Renal pelvis (tissue), 1 donor: ENCODE measurements at regions not wholly inside any gene's neighbourhood (a gene's known extent, or its start where the extent isn't known, plus 50 kb on each side); places are given as distances from the start of the nearest gene placed in this dataset.
"Not testable (repeated sequence)": the region's sequence is repeated elsewhere in the genome, so short reads cannot be mapped to it uniquely, and the experiment has no call there.

Source experiments
- DNase-seq: peaks from one replicate; pipeline ENCODE4 v3.0.0-alpha.2; 2013

DNA sequence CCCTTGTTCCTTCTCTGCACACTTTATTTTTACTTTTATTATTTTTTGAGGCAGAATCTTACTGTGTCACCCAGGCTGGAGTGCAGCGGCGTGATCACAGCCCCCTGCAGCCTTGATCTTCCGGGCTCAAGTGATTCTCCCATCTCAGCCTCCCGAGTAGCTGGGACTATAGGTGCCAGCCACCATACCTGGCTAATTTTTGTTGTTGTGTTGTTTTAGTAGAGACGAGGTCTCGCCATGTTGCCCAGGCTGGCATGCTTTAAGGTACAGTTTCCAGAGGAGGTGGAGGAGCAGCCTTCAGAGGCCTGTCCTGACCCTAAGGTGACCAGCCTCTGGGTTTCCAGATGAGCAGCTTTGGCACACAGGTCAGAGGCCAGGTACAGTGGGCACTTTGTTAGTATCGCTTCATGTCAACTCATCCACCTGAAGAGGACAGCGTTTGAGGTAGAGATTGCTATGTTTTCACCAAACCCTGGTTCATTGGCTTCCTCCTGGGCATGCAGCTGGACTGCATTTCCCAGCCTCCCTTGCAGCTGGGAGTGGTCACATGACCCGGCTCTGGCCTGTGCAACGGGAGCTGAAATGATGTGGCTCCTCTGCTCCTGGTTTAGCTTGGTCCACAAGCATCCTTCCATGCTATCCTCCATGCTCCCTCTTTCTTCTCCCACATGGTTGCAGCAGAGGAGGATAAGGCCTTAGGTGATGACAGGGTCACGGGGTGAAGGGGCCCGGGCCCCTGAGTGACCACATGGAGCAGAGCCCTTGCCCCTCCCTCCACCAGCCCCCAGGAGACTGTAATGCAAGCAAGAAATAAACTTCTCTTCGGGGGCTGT is 139.3 kb upstream of the IER5L start:
- DNase-seq: no peak

DNA sequence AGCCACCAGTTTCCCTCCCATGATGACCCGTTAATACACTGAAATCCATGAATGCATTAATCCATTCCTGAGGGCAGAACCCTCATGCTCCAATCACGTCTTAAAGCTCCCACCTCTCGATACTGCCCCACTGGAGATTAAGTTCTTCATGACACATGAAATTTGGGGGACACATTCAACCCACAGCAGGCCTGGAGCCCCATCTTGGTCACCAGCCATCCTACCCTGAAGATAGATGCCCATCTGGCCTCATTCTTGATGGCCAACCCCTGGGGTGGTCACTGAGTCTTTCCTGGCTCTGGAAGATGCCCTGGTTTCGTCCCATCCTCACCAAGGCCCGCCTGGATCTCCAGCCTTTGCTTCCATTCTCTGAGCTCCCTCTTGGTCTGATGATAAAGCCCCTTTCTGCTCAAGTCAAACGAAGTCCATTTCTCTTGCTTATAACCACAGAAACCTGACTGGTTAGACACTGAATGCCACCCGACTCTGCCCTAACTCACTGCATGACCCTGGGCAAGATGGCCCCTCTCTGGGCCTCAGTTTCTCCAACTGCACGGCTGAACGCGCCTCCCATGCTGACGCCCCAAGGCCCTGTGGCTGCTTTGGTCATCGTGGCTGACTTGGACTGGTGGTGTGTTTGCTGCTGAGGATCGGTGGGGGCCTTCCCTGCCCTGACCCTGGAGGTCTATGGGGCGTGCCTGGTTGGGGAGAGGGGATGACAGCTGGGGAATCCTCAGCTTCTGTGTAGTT is 138.4 kb upstream of the IER5L start:
- no peak for DNase-seq

DNA sequence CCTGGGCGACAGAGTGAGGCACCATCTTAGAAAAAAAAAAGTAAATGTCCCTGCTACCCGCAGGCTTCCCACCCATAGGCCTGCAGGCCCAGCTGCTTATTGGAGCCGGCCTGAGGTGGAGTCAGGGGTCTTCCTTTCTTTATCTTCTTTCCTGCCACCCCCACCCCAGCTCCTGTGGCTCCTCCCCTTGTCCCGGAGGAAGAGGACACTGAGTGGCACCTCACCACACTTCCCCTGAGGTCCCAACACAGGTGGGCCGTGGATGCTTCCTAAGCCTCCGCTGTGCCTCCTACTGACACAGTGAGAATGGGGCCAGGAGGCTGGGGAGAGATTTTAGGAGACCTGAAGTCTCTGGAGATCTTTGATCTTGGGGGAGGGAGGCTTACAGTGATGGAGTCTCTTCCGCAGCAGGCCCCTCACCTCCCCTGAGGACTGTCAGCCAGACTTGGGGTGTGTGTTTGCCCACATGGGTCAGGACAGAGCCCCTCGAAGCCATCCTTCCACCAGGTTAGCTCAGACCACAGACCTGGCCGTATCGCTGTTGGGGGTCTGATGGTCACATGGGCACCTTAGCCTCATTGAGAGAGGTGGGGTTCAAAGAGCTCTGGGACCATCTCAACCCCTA is 135.4 kb upstream of the IER5L start:
- DNase-seq: no peak

DNA sequence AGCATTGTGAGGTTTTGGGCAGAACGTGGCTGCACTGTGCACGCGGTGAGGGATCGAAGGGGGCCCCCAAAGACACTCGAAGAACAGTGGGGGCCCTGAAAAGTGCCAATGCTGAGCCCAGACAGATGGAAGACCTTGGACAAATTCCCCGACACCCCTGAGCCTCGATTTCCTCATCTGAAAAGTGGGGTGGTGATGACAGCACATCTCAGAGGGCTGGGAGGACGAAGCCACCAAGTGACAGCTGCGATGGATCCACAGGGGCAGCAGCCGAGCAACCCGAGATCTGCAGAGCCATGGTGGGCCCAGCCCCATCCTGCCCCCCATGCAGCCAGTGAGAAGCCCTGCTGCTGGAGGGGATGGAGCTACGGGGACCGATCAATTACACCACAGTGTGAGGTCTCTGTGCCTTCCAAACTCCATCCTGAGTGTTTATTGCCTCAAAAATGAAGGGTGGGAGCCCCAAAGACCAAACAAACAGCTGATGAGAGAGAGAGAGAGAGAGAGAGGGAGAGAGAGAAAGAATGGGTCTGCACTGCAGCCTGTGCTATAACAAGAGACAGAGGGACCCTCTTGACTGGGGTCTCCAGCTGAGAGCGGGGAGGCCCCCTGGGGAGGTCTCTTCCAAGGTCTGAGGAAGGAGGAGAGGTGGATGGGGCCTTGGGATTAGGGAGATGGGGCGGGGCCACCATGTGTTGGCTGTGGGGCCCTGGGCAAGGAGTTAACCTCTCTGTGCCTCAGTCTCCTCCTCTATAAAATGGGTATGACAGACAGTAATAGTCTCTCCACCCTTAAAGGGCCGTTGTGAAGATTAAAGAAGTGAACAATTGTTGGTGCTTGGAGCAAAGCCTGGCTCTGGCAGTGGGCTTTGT is 134.4 kb upstream of the IER5L start:
- no peak for DNase-seq

DNA sequence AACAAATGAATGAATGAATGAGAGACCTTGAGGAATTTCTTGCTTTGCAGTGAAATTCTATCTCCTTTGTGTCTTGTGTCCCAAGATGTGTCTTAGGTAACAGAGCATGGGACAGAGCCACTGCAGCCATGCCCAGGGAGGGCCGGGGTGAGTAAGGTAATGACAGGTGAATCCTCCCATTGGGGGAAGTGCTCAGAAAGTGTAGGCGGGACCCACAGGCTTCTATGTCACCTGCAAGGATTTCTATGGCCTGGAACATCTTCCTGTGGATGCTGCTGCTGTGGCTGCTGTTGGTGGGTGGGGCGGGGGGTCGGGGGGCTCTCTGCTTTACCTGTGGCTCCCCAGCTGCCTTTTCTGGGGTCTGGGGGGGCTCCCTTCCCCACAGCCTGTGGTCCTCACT is 133.6 kb upstream of the IER5L start:
- DNase-seq: no peak

DNA sequence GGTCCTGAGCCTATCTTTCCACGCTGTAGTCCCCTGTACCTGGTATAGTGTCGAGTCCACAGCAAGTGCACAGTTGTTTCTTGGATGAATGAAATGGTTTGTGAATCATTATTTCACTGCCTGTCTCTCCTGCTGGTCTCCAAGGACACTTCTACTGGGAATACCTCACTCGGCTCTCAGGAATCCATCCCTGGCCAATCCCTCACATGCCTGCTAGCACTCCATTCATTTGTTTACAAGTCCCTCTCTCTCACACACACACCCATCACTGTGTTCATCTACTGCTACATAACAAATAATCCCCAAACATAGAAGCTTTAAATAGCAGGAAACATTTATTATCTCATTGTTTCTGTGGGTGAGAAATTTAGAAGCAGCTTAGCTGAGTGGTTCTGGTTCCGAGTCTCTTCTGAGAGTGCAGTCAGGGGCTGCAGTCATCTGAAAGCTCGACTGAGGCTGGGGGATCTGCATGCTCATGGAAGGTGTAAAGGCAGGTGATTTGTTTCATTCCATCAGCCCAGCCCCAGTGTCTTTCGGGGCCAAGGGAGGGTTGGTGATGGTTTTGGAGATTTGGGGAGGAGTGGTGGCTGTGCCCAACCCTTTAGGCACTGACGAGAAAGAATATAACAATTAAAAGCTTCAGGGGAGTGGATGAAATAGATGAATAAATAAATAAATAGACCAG is 132.7 kb upstream of the IER5L start:
- DNase-seq: no peak

DNA sequence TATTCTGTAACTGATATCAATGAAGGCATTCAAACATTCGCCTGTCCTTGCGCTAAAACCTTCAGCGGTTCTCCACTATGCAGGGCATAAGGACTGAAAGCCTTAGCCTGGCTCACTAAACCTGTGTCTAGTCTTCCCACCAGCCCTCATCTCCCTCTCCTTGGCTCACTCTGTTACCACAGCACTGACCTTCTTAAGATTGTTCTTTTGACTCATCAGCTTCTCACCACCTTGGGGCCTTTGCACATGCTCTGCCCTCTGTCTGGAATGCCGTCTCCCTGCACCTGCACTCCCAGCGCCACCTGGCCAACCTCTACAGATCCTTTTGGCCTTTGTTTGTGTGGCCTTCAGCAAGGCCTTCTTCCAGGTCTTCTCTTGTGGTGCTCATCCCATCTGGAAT is 131.8 kb upstream of the IER5L start:
- no peak for DNase-seq

DNA sequence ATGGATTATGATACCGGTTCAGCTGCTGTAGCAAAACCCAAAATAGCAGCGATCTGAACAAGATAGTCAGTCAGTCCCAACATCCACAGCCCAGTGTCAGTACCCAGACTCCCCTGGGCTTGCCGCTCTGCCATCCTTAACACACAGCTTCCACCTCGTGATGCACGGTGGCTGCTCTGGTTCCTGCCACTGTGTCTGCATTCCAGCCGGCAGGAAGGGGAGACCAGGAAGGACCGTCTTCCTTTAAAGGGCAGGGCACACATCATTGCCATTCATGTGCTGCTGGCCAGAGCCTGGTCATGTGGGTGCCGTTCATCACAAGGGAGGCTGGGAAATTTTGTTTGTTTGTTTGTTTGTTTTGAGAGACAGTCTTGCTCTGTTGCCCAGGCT is 131.0 kb upstream of the IER5L start:
- DNase-seq: no peak

DNA sequence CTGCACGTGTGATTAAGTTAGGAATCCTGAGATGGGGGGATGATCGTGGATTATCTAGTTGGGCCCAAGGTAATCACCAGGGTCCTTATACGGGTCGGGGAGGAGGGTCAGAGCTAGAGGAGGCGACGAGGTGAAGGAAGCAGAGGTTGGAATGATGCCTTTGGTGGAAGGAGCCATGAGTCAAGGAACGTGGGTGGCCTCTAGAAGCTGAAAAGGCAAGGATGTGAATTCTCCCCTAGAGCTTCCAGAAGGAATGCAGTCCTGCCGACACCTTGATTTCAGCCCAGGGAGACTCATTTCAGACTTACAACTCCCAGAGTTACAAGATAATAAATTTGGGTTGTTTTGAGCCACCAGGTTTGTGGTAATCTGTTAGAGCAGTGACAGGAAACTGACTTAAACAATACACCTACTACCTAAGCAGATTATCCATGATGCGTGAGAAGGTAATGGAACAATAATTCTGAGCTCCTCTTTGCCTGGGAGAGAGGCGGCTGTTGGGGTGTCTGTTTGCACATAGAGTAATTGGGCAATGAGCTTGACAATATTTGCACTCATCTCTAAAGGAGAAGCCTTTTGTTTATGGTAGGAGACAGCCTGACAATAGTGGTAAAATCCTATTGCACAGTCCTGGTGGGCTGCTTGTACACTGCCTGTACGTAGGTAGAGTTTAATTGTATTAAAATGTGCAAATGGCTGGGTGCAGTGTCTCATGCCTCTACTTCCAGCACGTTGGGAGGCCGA is 129.3 kb upstream of the IER5L start:
- DNase-seq: no peak

DNA sequence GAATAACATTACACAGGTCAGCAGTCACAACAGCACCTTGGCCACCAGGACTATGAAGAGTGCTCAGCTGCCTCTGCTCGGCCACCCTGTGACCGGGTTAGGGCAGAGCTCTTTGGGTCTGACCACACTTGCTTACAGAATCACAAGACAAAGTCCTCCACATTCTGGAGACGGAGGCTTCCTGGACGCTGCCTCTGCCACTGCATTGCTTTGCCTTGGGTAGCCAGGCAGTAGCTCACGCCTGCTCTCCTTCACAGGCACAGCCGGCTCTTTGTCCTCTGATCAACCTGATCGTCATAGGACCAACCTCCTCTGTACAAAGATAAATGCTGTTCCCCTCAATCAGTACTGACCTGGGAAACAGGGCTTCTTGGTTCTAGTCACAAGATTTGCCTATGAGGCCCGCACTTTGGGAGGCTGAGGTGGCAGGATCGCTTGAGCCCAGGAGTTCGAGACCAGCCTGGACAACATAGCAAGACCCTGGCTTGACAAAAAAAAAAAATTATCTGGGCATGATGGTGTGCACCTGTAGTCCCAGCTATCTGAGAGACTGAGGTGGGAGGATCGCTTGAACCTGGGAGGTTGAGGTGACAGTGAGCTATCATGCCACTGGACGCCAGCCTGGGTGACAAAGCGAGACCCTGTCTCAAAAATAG is 128.4 kb upstream of the IER5L start:
- no peak for DNase-seq

DNA sequence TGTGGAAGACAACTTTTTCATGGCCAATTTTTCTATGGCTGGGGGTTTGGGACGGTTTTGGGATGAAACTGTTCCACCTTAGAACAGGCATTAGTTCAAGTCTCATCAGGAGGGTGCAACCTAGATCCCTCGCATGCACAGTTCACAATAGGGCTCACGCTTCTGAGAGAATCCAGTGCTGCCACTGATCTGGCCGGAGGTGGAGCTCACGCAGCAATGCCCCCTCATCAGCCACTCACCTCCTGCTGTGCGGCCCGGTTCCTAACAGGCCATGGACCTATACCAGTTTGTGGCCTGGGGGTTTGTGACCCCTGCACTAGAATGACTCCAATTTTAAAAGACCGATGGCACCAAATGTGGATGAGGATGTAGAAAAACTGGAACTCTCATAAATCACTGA is 127.2 kb upstream of the IER5L start:
- DNase-seq: no peak

DNA sequence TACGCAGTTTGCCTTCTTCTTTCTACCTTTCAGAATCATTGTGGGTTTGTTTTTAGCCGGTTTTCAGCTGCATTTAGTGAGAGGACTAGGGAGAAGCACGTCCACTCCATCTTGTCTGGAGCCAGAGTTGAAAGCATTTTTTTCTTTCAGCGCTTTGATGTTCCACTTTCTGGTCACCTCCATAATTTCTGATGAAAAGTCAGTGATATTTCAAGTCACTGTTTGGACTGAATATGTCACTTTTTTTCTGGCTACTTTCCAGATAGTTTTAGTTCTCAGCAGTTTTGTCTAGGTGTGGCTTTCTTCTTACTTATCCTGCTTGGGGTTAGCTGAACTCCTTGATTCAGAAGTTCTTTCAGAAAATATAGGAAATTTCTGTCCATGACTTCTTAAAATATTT is 123.9 kb upstream of the IER5L start:
- DNase-seq: no peak

DNA sequence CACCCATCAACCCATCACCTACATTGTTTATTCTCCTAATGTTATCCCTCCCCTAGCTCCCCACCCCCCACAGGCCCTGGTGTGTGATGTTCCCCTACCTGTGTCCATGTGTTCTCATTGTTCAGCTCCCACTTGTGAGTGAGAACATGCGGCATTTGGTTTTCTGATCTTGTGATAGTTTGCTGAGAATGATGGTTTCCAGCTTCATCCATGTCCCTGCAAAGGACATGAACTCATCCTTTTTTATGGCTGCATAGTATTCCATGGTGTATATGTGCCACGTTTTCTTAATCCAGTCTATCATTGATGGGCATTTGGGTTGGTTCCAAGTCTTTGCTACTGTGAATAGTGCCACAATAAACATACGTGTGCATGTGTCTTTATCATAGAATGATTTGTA is 118.1 kb upstream of the IER5L start:
- not testable (repeated sequence) for DNase-seq

DNA sequence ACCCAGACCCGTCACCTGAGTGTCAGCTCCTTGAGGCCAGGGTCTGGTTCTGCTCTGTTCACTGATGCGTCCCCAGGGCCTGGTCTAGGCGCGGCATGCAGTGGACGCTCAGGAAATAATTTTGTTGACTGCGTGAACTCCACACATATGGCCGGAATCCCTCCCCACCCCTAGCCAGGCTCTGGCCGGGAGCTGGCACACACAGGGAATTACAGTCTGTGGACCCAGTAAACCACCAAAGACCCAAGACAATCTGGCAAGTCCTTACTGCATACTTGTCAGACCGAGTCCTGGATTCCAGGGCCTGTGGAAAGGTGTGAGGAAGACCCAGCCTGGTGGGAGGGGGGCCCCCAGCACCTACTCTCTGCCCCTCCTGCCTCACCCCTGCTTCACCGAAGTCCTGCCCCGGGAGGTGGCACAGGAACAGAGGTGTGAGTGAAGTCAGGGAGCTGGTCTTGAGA is 113.0 kb upstream of the IER5L start:
- DNase-seq: no peak

DNA sequence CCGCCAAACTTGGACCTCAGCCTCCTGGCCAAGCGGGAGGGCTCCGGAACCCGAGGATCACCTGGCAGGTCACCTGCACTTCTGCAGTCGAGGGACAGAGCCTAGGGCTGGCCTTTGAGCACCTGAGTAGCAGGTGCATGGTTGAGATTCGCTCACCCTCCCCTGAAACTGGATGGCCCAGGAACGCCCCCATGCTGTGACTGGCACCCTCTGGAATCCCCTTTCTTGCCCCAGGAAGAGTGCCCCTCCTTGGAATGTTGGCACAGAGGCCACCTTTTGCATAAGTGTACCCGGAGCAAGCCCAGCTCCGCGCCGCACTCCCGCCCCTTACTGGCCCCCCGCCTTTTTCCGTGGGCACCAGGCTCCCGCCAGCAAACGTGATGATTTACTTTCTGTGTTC is 112.5 kb upstream of the IER5L start:
- DNase-seq: no peak

DNA sequence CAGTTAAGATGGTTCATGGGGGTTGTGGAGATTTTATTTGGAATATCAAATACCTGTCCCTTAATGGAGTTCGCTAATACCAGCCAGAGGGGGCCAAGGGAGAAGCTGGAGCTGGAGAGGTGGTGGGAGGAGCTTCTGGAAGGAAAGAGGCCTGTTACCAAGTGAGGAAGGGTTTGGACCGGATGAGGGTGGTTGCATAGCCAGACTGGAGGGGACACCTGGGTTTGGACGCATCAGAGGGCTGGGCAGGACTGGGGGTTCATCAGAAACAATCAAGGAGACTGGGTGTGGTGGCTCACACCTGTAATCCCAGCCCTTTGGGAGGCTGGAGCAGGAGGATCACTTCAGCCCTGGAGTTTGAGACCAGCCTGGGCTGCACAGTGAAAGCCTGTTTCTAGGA is 111.8 kb upstream of the IER5L start:
- no peak for DNase-seq

DNA sequence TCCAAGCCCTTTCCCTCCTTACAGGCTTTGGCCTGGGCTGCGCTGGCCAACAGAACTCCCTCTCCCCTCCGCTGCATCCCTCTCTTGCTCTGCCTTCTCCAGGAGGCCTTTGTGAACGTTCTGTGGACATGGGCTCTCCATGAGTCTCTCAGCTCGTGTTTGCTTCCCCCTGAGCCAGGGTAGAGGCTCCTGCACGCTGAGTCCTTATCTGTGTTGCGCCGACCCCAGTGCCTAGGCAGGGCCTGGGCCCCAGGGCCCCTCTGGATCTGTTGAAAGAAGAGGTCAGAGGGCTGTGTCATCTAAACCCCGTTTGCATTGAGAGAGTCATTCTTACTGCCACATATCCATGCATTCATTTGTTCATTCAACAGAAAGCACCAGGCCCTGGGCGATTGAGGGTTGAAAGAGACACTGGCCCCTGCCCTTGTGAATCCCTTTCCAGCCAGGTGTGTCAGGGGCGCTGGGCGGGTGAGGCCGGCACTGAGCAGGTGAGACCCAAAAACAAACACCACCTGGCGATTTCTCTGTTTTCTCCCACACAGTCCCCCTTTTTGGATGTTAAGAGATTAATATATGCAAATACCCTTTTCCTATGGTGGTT is 111.2 kb upstream of the IER5L start:
- DNase-seq: no peak

DNA sequence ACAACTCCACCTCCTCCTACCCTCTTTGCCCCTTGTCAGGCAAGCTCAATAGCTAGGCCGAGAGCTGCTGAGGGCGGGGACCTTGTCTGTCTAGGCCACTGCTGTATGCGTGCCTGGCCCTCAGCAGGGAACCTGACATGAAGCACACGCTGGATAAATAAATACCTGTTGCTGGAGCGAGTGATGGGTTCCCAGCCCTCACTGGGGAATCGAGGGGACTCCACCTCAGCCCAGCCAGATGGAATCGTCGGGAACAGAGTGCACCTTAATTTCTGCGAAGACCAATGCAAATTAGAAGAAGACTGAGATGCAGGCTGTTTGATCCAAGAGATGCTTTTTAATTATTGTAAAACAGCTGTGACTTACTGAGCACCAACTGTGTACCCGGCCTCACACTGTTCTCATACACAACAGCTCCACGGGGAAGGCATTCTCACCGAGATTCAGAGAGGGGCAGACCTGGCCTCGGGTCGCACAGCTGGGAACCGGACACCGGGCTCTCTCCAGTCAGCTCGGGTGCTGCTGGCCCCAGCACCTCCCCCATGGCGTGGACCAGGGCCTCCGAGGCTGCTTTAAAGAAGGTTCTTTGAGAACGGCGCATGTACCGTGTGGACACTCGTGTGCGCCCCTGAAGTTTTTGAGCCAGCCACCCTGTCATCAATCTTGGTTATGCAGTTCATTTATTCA is 109.7 kb upstream of the IER5L start:
- DNase-seq: no peak
